ENCODE measurements at regions not wholly inside any gene's neighbourhood (a gene's known extent, or its start where the extent isn't known, plus 50 kb on each side); places are given as distances from the start of the nearest gene placed in this dataset.

- no peaks in the 10 kb centered on the region for H3K4me1 ChIP-seq (ENCODE audit: control insufficient read depth, insufficient read depth, low read length)
- no peaks in the 10 kb centered on the region for H3K36me3 ChIP-seq (ENCODE audit: control insufficient read depth in 2 of 2, insufficient read depth in 1 of 2, low read length in 2 of 2)
- TF ChIP-seq ZNF292 (tag by site-specific recombination; IDR thresholded peaks at IDR 0.05; ENCODE audit: borderline replicate concordance, low read depth) (no peak), PRDM1 (tag by site-specific recombination; IDR thresholded peaks at IDR 0.05) (no peak), ZNF449 (tag by site-specific recombination; IDR thresholded peaks at IDR 0.05) (no peak), OSR2 (tag by site-specific recombination; IDR thresholded peaks at IDR 0.05) (no peak)
- H3K4me3 ChIP-seq (ENCODE audit: low read depth, low read length), result no peak overlapping the region
- H3K9me3 ChIP-seq (ENCODE audit: control insufficient read depth, insufficient read depth, low read depth, low read length), result no peaks in the 10 kb centered on the region
- POLR2A ChIA-PET, result no interaction called here
- no peak overlapping the region for H3K27ac ChIP-seq (ENCODE audit: extremely low read depth, low read depth, low read length)
- CTCF ChIA-PET, result interaction anchor here (0.6 kb wide), 1 partner anchor 804 kb away, joined by 3 read pairs; no protein-coding TSS in a partner anchor
Measured at GRCh38 chr1:60634106-60634505, 448.3 kb upstream of the NFIA start.

GRCh38 chr1:60622486-60622885 is 459.9 kb upstream of the NFIA start:
- Histone ChIP-seq H3K4me1 (ENCODE audit: control insufficient read depth, insufficient read depth, low read length) (no peaks in the 10 kb centered on the region; the same call in 1 of the 2 replicates), H3K4me3 (ENCODE audit: low read depth, low read length) (no peak overlapping the region)
- POLR2A ChIA-PET, result no interaction called here

GRCh38 chr1:60621368-60621851 is 461.0 kb upstream of the NFIA start:
- H3K4me1 ChIP-seq (ENCODE audit: control insufficient read depth, insufficient read depth, low read length), result no peaks in the 10 kb centered on the region; the same call in 1 of the 2 replicates
- POLR2A ChIA-PET, result no interaction called here
- no peak overlapping the region for H3K27ac ChIP-seq (ENCODE audit: extremely low read depth, low read depth, low read length)
- H3K4me3 ChIP-seq (ENCODE audit: low read depth, low read length), result no peak overlapping the region
- no peaks in the 10 kb centered on the region for H3K9me3 ChIP-seq (ENCODE audit: control insufficient read depth, insufficient read depth, low read depth, low read length)
- TF ChIP-seq ZNF639 (tag by site-specific recombination; IDR thresholded peaks at IDR 0.05) (no peak), WT1 (tag by site-specific recombination; IDR thresholded peaks at IDR 0.05) (peak; percentile 73), ZNF302 (tag by site-specific recombination; IDR thresholded peaks at IDR 0.05; ENCODE audit: low read depth) (no peak), SCRT2 (tag by site-specific recombination; IDR thresholded peaks at IDR 0.05) (no peak), GLIS1 (tag by site-specific recombination; IDR thresholded peaks at IDR 0.05) (peak; percentile 97), SP7 (tag by site-specific recombination; IDR thresholded peaks at IDR 0.05) (peak; percentile 70; the same call in 1 of the 2 replicates)
- CTCF ChIA-PET, result no interaction called here
- no peaks in the 10 kb centered on the region for H3K36me3 ChIP-seq (ENCODE audit: control insufficient read depth in 2 of 2, insufficient read depth in 1 of 2, low read length in 2 of 2)

More at GRCh38 chr1:60622486-60622885, 459.9 kb upstream of the NFIA start:
- H3K36me3 ChIP-seq (ENCODE audit: control insufficient read depth in 2 of 2, insufficient read depth in 1 of 2, low read length in 2 of 2), result no peaks in the 10 kb centered on the region
- no peaks in the 10 kb centered on the region for H3K9me3 ChIP-seq (ENCODE audit: control insufficient read depth, insufficient read depth, low read depth, low read length)
- CTCF ChIA-PET, result no interaction called here
- TF ChIP-seq ZNF830 (tag by site-specific recombination; IDR thresholded peaks at IDR 0.05; ENCODE audit: low read depth) (no peak), EGR2 (tag by site-specific recombination; IDR thresholded peaks at IDR 0.05; ENCODE audit: low read depth) (peak; percentile 80), ZFHX2 (tag by site-specific recombination; conservative IDR thresholded peaks at IDR 0.05) (peak; percentile 95)
- no peak overlapping the region for H3K27ac ChIP-seq (ENCODE audit: extremely low read depth, low read depth, low read length)

GRCh38 chr1:60620087-60620486 is 462.3 kb upstream of the NFIA start:
- POLR2A ChIA-PET, result no interaction called here
- Histone ChIP-seq H3K4me1 (ENCODE audit: control insufficient read depth, insufficient read depth, low read length) (no peaks in the 10 kb centered on the region; the same call in 1 of the 2 replicates), H3K4me3 (ENCODE audit: low read depth, low read length) (no peak overlapping the region), H3K27ac (ENCODE audit: extremely low read depth, low read depth, low read length) (no peak overlapping the region), H3K9me3 (ENCODE audit: control insufficient read depth, insufficient read depth, low read depth, low read length) (no peaks in the 10 kb centered on the region), H3K36me3 (ENCODE audit: control insufficient read depth in 2 of 2, insufficient read depth in 1 of 2, low read length in 2 of 2) (no peaks in the 10 kb centered on the region)
- CTCF ChIA-PET, result no interaction called here
- no peak for TF ChIP-seq ZNF114 (tag by site-specific recombination; IDR thresholded peaks at IDR 0.05)
- no peak for TF ChIP-seq ZNF621 (tag by site-specific recombination; IDR thresholded peaks at IDR 0.05)
- TF ChIP-seq REPIN1 (tag by site-specific recombination; IDR thresholded peaks at IDR 0.05; ENCODE audit: low read depth), result no peak
- no peak for TF ChIP-seq HOXD13 (CRISPR knock-in tag; IDR thresholded peaks at IDR 0.05; ENCODE audit: borderline replicate concordance)
- no peak for TF ChIP-seq ZNF473 (tag by site-specific recombination; IDR thresholded peaks at IDR 0.05)
- TF ChIP-seq ZNF830 (tag by site-specific recombination; IDR thresholded peaks at IDR 0.05; ENCODE audit: low read depth), result no peak
- no peak for TF ChIP-seq ZNF248 (tag by site-specific recombination; IDR thresholded peaks at IDR 0.05)
- TF ChIP-seq ZNF785 (tag by site-specific recombination; IDR thresholded peaks at IDR 0.05), result no peak
- TF ChIP-seq TRIM28 (IDR thresholded peaks at IDR 0.05; ENCODE audit: borderline replicate concordance, low read length), result no peak
- TF ChIP-seq ZNF324 (tag by site-specific recombination; IDR thresholded peaks at IDR 0.05), result no peak
- no peak for TF ChIP-seq ZNF600 (tag by site-specific recombination; IDR thresholded peaks at IDR 0.05)
- no peak for TF ChIP-seq ZNF362 (tag by site-specific recombination; IDR thresholded peaks at IDR 0.05)
- no peak for TF ChIP-seq KLF7 (tag by site-specific recombination; IDR thresholded peaks at IDR 0.05; ENCODE audit: borderline replicate concordance)
- TF ChIP-seq PBX3 (CRISPR knock-in tag; IDR thresholded peaks at IDR 0.05), result no peak

Measured in HEK293 (cell line).